K562 (cell line): ENCODE measurements at regions not wholly inside any gene's neighbourhood (a gene's known extent, or its start where the extent isn't known, plus 50 kb on each side); places are given as distances from the start of the nearest gene placed in this dataset.

Source experiments
- ATAC-seq: fragments of 200-7000 bp; cut with Tn5 transposase; 3 replicates; pipeline ENCODE4 v1.9.1; 2020; ENCODE audit warnings: moderate library complexity
- BruUV-seq: library from RNA; stranded (reverse); fragments of 400-500 nt; replicated peaks from 2 replicates; lab custom pipeline; 2021; lab: Mats Ljungman, UMichigan
- CTCF ChIA-PET: fragments of 300-600 bp; formaldehyde crosslinking; extraction: SDS; loops from one replicate; lab custom pipeline; 2021; ENCODE audit warnings: low intra/inter-chr PET ratio; lab: Yijun Ruan, JAX
- POLR2A ChIA-PET: fragments of 300-600, 350-650 bp; sonication (Branson Sonifier 250); formaldehyde crosslinking; extraction: SDS; loops from one replicate; lab custom pipeline; 2021; ENCODE audit warnings: antibody characterized with exemption, inconsistent platforms; lab: Yijun Ruan, JAX
- DNase-seq, 4 experiments: peaks; one replicate each; pipeline versions ENCODE4 v3.0.0 to v3.0.0-alpha.2; 2011 to 2018; ENCODE audit warnings: low spot score in 3 of 4, mixed read lengths in 3 of 4; ENCODE audit errors: extremely low read depth in 1 of 4
- FAIRE-seq: peaks from 2 replicates; lab custom pipeline; 2011; peaks lifted over from hg19 to GRCh38; lab: Jason Lieb, UNC
- H2AFZ ChIP-seq: 2 replicates; pipeline ENCODE4 v1.6.0; 2011; ENCODE audit warnings: low read depth, low read length, control low read depth, inconsistent platforms
- H3K27ac ChIP-seq: fragments of 200-600 bp; 3 replicates; pipeline ENCODE4 v1.8.0; 2011; ENCODE audit warnings: low read depth, mild to moderate bottlenecking, control low read depth, inconsistent platforms, low read length, moderate library complexity, mixed read lengths; ENCODE audit errors: extremely low read depth
- H3K27me3 ChIP-seq, 2 experiments: fragments of 300-600 bp in 1 of 2; 2 replicates in 1 of 2; 3 replicates in 1 of 2; pipeline versions ENCODE4 v1.6.0 to v1.8.0; 2011; ENCODE audit warnings: inconsistent platforms in 2 of 2, low read length in 2 of 2, mild to moderate bottlenecking in 1 of 2, mixed read lengths in 1 of 2, moderate library complexity in 1 of 2; ENCODE audit not compliant: control insufficient read depth in 2 of 2, insufficient read depth in 2 of 2
- H3K36me3 ChIP-seq: fragments of 300-600 bp; 3 replicates; pipeline ENCODE4 v1.8.0; 2011; ENCODE audit warnings: mild to moderate bottlenecking, low read length, inconsistent platforms; ENCODE audit not compliant: control insufficient read depth, insufficient read depth
- H3K4me1 ChIP-seq, 2 experiments: fragments of 200-600 bp in 1 of 2; replicated peaks in 1 of 2; 2 replicates in 1 of 2; 3 replicates in 1 of 2; pipeline versions ENCODE4 v1.5.1 to v1.8.0; 2011; ENCODE audit warnings: inconsistent platforms in 2 of 2, low read length in 2 of 2, mild to moderate bottlenecking in 1 of 2, mixed read lengths in 1 of 2, moderate library complexity in 1 of 2; ENCODE audit not compliant: control insufficient read depth in 2 of 2, insufficient read depth in 2 of 2
- H3K4me2 ChIP-seq: 2 replicates; pipeline ENCODE4 v1.6.1; 2011; ENCODE audit warnings: low read length, control low read depth, inconsistent platforms, mixed read lengths; ENCODE audit not compliant: insufficient read depth
- H3K4me3 ChIP-seq: fragments of 200-600 bp; sonication (generic), shearing (Covaris generic); 2 replicates; pipeline ENCODE4 v1.5.1; 2016; ENCODE audit warnings: control low read depth, inconsistent platforms
- H3K79me2 ChIP-seq: fragments of 200-600 bp; 3 replicates; pipeline ENCODE4 v1.8.0; 2011; ENCODE audit warnings: low read length, inconsistent platforms; ENCODE audit not compliant: control insufficient read depth, insufficient read depth
- H3K9ac ChIP-seq, 2 experiments: 2 replicates each; pipeline versions ENCODE4 v1.6.0 to v1.6.1; 2011; ENCODE audit warnings: low read depth in 2 of 2, low read length in 2 of 2, control low read depth in 1 of 2, inconsistent platforms in 1 of 2, mild to moderate bottlenecking in 1 of 2, mixed read lengths in 1 of 2; ENCODE audit not compliant: insufficient read depth in 1 of 2
- H3K9me1 ChIP-seq: one replicate; pipeline ENCODE4 v1.6.0; 2011; ENCODE audit warnings: inconsistent platforms, mild to moderate bottlenecking, low read length, moderate library complexity; ENCODE audit not compliant: control insufficient read depth, insufficient read depth
- H3K9me3 ChIP-seq: replicated peaks from 2 replicates; pipeline ENCODE4 v1.5.1; 2011; ENCODE audit warnings: low read depth, low read length, inconsistent platforms; ENCODE audit not compliant: control insufficient read depth, insufficient read depth
- H4K20me1 ChIP-seq: replicated peaks from 2 replicates; pipeline ENCODE4 v1.6.1; 2011; ENCODE audit warnings: low read length, inconsistent platforms, mixed read lengths; ENCODE audit not compliant: control insufficient read depth, insufficient read depth
- HNRNPUL1 ChIP-seq: fragments of 200-400 bp; formaldehyde crosslinking; IDR thresholded peaks from 2 replicates; pipeline ENCODE4 v1.6.1; 2017; ENCODE audit warnings: low read length
- SAFB2 ChIP-seq: fragments of 200-400 bp; formaldehyde crosslinking; IDR thresholded peaks from 2 replicates; pipeline ENCODE4 v1.6.1; 2018; ENCODE audit warnings: borderline replicate concordance, low read length, low read depth, moderate library complexity; ENCODE audit not compliant: severe bottlenecking
- SETDB1 ChIP-seq: IDR thresholded peaks from one replicate; pipeline ENCODE4 v1.6.1; 2012; ENCODE audit warnings: low read length, control low read depth, inconsistent platforms
- SMARCA4 ChIP-seq: fragments of 450-650 bp; IDR thresholded peaks from 2 replicates; pipeline ENCODE4 v1.6.1; 2016
- TFAM ChIP-seq: fragments of 250-450 bp; sonication (Bioruptor Pico); conservative IDR thresholded peaks from 2 replicates; pipeline ENCODE4 v1.5.0; 2021; ENCODE audit warnings: mild to moderate bottlenecking, moderate library complexity
- THRAP3 ChIP-seq: fragments of 450-650 bp; IDR thresholded peaks from 2 replicates; pipeline ENCODE4 v1.6.1; 2016; ENCODE audit warnings: mild to moderate bottlenecking, inconsistent platforms, borderline replicate concordance
- in situ Hi-C: fragments of 300-500 bp; cut with MboI; formaldehyde crosslinking; loops from 4 replicates; pipeline ENCODE4 v1.15.0; 2018; ENCODE audit warnings: inconsistent platforms, mixed read lengths
- intact Hi-C: fragments of 100-400 bp; cut with micrococcal nuclease; formaldehyde crosslinking; loops from 2 replicates; pipeline ENCODE4 v1.14.2; 2022
- TF ChIP-seq, protein P1 (sequence below): IDR thresholded peaks from 2 replicates; pipeline ENCODE4 v1.6.1; 2016; ENCODE audit warnings: missing genetic modification characterization, missing compliant biosample characterization
- TF ChIP-seq, protein P2 (sequence below): fragments of 250-450 bp; sonication (Bioruptor Pico); IDR thresholded peaks from 2 replicates; pipeline ENCODE4 v1.8.0; 2021; ENCODE audit warnings: borderline replicate concordance, mild to moderate bottlenecking, moderate library complexity; ENCODE audit not compliant: poor library complexity, severe bottlenecking

DNA sequence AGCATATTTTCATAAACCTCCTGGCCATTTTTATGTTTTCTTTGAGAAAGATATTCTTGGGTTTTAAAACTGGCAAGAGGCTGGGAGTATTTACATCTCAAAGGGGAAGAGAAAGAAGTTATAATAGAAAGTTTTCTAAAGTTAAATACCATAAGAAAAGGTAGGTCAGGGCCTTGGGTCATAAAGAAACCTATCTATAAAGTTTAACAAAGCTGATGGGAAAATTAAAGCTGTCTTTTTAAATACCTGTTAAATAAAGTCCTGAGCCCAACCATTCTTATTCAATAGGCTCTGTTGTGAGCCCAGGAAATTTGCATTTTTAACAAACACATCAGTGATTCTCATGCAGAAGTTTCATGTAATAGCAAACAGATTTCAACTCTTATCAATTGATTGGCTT lies 451.8 kb upstream of the INTU start:
- Histone ChIP-seq H3K9me3 (no peaks in the 10 kb centered on the region), H4K20me1 (no peaks in the 10 kb centered on the region), H3K79me2 (no peaks in the 10 kb centered on the region), H3K4me1 (no peaks in the 10 kb centered on the region), H3K9ac (no peak overlapping the region), H2AFZ (no peak overlapping the region), H3K4me2 (no peak overlapping the region), H3K9me1 (no peaks in the 10 kb centered on the region), H3K27me3 (no peaks in the 10 kb centered on the region), H3K27ac (no peak overlapping the region), H3K4me3 (no peak overlapping the region), H3K36me3 (no peaks in the 10 kb centered on the region)
- intact Hi-C loops (no loop called here), in situ Hi-C loops (no loop called here)
- CTCF ChIA-PET: no interaction called here
- ATAC-seq (no peak), FAIRE-seq (no peak), DNase-seq (no peak)
- TF ChIP-seq THRAP3 (no peak), SAFB2 (no peak), HNRNPUL1 (no peak), TFAM (CRISPR knock-in tag) (no peak), SETDB1 (no peak), SMARCA4 (no peak)
- TF ChIP-seq, protein P1, sequence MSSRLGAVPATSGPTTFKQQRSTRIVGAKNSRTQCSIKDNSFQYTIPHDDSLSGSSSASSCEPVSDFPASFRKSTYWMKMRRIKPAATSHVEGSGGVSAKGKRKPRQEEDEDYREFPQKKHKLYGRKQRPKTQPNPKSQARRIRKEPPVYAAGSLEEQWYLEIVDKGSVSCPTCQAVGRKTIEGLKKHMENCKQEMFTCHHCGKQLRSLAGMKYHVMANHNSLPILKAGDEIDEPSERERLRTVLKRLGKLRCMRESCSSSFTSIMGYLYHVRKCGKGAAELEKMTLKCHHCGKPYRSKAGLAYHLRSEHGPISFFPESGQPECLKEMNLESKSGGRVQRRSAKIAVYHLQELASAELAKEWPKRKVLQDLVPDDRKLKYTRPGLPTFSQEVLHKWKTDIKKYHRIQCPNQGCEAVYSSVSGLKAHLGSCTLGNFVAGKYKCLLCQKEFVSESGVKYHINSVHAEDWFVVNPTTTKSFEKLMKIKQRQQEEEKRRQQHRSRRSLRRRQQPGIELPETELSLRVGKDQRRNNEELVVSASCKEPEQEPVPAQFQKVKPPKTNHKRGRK (tag): no peak
- TF ChIP-seq, protein P2, sequence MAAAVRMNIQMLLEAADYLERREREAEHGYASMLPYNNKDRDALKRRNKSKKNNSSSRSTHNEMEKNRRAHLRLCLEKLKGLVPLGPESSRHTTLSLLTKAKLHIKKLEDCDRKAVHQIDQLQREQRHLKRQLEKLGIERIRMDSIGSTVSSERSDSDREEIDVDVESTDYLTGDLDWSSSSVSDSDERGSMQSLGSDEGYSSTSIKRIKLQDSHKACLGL (CRISPR knock-in tag): no peak
- BruUV-seq: no TSS peak
- POLR2A ChIA-PET: no interaction called here
